ENCODE measurements at regions not wholly inside any gene's neighbourhood (a gene's known extent, or its start where the extent isn't known, plus 50 kb on each side); places are given as distances from the start of the nearest gene placed in this dataset.

DNA sequence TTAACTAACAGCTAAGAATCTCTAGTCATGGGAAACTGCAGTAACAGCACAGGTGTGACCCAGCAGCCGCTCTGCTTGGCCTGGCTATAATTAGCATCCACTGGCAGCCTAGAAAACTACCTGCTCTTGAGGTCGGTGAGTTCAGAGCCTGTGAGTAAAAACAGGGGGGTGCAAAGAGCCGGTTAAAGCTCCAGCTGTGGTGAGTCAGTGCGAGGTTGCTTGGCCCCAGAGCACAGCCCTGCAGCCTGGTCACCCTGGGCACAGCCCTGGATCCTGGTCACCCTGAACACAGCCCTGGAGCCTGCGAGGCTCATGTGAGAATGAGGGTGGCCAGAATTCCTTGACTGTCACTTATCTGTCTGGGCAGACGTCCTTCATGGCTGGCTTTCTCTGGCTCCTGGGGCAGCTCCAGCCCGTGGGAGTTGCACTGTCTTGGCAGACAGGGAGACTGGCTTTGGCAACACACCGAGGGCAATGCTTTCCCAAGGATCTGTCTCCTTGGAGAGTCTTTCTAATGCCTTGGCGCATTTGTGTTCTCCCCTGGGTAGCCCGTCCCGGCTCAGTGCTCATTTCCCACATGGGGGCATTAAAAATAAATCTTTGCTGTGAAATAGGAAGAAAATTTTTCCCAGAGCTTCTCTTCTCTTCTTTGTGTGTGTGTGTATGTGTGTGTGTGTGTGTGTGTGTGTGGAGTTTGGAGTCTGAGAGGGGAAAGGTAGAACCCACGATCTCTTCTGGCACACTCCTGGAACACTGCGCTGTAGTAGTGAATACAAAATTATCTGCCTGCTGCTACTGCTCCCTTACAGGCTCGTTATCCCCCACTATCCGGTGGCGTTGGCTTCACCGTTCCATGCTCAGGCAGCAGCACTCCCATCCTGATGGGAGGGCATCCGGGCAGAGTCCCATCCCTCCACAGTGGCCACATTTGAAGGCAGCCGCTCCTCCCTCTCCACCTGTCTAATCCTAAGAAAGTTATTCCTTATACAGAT lies 250.2 kb upstream of the MEX3C start:
- H3K4me3 ChIP-seq, result no peak overlapping the region

DNA sequence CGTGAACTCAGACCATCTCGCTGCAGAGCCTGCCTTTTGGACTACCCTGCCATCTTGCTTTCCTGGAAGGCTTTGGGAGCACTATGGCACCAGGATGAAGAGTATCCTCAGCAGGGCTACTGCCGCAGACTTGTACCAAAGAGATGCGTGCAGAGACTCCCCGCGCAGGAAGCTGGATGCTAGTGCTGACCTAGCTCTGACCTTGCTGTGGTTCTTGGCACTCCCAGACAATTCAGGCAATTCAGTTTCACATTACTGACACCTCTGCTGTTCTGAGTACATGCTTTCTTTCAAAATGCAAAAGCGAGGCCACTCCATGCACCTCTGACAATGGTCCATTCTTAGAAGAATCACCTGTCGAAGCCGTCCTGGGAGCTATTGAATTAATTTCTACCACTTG lies 251.5 kb upstream of the MEX3C start:
- TF ChIP-seq POLR2A (IDR thresholded peaks at IDR 0.05) (no peak), EP300 (IDR thresholded peaks at IDR 0.05) (no peak)
- TF ChIP-seq, protein P1, sequence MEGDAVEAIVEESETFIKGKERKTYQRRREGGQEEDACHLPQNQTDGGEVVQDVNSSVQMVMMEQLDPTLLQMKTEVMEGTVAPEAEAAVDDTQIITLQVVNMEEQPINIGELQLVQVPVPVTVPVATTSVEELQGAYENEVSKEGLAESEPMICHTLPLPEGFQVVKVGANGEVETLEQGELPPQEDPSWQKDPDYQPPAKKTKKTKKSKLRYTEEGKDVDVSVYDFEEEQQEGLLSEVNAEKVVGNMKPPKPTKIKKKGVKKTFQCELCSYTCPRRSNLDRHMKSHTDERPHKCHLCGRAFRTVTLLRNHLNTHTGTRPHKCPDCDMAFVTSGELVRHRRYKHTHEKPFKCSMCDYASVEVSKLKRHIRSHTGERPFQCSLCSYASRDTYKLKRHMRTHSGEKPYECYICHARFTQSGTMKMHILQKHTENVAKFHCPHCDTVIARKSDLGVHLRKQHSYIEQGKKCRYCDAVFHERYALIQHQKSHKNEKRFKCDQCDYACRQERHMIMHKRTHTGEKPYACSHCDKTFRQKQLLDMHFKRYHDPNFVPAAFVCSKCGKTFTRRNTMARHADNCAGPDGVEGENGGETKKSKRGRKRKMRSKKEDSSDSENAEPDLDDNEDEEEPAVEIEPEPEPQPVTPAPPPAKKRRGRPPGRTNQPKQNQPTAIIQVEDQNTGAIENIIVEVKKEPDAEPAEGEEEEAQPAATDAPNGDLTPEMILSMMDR (IDR thresholded peaks at IDR 0.05), result no peak
- no peaks in the 10 kb centered on the region for H3K4me1 ChIP-seq
- H3K4me3 ChIP-seq, result no peak overlapping the region
- H3K27ac ChIP-seq, result no peak overlapping the region
- no peaks in the 10 kb centered on the region for H3K36me3 ChIP-seq
- H3K9me3 ChIP-seq, result no peaks in the 10 kb centered on the region
- DNase-seq (ENCODE audit: low spot score in 2 of 2), result no peak
- WGBS, 2 donors, result 37 to 43% methylated on average over 9 of the region's 9 CpGs
- no peaks in the 10 kb centered on the region for H3K27me3 ChIP-seq

More for the DNA sequence above, 250.2 kb upstream of the MEX3C start:
- Histone ChIP-seq H3K9me3 (no peaks in the 10 kb centered on the region), H3K4me1 (no peaks in the 10 kb centered on the region), H3K27me3 (no peaks in the 10 kb centered on the region), H3K36me3 (no peaks in the 10 kb centered on the region), H3K27ac (no peak overlapping the region)
- TF ChIP-seq, protein P1 (IDR thresholded peaks at IDR 0.05), result no peak
- TF ChIP-seq POLR2A (IDR thresholded peaks at IDR 0.05), result no peak
- no peak for TF ChIP-seq EP300 (IDR thresholded peaks at IDR 0.05)
- DNase-seq (ENCODE audit: low spot score in 2 of 2), result no peak
- 59 to 62% methylated on average over 19 of the region's 19 CpGs for WGBS, 2 donors

DNA sequence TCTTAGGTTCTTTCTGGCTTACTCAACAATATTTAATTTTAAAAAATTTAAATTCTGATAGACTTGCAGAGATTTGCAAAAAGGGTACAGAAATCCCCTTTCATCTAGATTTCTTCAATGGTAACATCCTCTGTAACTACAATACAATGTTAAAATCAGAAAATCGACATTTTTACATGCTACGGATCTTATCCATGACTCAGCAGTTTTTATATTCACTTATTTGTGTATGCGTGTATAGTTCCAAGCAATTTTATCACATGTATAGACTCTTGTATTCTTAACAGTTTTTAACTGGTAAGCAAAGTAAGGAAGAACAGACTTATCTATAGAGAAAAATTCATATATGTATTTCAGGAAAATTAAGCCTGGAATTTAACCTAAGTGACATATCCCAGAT lies 256.1 kb upstream of the MEX3C start:
- WGBS, 2 donors, result 83 to 86% methylated on average over 3 of the region's 3 CpGs
- no peak overlapping the region for H3K27ac ChIP-seq

DNA sequence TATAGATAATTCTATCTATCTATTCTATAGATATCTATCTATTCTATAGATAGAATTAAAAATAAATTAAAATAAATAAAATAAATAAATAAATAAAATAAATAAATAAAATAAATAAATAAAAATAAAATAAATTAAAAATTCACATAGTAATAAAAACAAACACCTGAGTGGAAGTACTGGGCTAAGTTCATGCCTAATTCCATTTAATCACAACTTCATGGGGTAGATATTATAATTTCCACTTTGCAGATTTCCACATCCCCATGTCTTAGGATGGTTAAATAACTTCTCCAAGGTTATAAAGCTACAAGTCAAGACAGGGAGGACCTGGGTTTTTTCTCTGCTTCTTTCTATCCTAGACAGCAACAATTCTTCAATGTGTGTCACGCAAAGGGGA lies 261.4 kb upstream of the MEX3C start:
- no peak for DNase-seq (ENCODE audit: low spot score in 2 of 2)
- no peaks in the 10 kb centered on the region for H3K27me3 ChIP-seq
- no peak overlapping the region for H3K27ac ChIP-seq
- H3K9me3 ChIP-seq, result no peaks in the 10 kb centered on the region
- no peak overlapping the region for H3K4me3 ChIP-seq
- WGBS, 2 donors, result 91 to 100% methylated on average over 1 of the region's 1 CpG
- TF ChIP-seq, protein P1 (IDR thresholded peaks at IDR 0.05), result no peak
- no peak for TF ChIP-seq EP300 (IDR thresholded peaks at IDR 0.05)
- no peaks in the 10 kb centered on the region for H3K36me3 ChIP-seq
- peaks cover 0 to 3% (median 0%) of the 10 kb centered on the region in 4 donors for H3K4me1 ChIP-seq

More for the DNA sequence above, 256.1 kb upstream of the MEX3C start:
- no peaks in the 10 kb centered on the region for H3K9me3 ChIP-seq
- H3K4me1 ChIP-seq, result no peaks in the 10 kb centered on the region
- TF ChIP-seq, protein P1 (IDR thresholded peaks at IDR 0.05), result no peak
- no peaks in the 10 kb centered on the region for H3K27me3 ChIP-seq
- H3K36me3 ChIP-seq, result no peaks in the 10 kb centered on the region
- no peak for DNase-seq (ENCODE audit: low spot score in 2 of 2)
- no peak overlapping the region for H3K4me3 ChIP-seq

DNA sequence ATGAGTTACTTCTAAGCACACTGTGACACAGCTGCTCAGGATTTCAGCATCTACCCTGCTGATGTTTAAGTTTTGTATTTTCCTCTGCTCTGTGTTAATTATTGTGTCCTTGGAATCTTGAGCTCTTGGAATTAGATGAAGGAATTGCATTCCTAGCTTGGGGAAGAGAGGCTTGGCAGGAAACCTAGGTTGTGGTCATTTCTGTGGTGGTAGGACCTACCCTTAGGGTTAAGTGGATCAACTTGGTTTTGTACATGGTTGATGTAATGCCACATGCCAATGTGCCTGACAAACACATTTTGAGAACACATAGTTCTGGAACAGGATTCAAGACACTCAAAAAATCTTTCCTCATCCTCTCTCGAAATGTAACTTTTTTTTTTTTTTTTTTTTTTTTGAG lies 264.5 kb upstream of the MEX3C start:
- H3K36me3 ChIP-seq, result no peaks in the 10 kb centered on the region
- H3K4me1 ChIP-seq, result peaks cover 0 to 3% (median 0%) of the 10 kb centered on the region in 4 donors
- H3K9me3 ChIP-seq, result no peaks in the 10 kb centered on the region
- no peak for DNase-seq (ENCODE audit: low spot score in 2 of 2)
- H3K4me3 ChIP-seq, result no peak overlapping the region
- 89 to 97% methylated on average over 1 of the region's 1 CpG for WGBS, 2 donors
- no peak overlapping the region for H3K27ac ChIP-seq
- TF ChIP-seq EP300 (IDR thresholded peaks at IDR 0.05) (peak in 1 of 2 donors; percentile 35), POLR2A (IDR thresholded peaks at IDR 0.05) (no peak)
- TF ChIP-seq, protein P1 (IDR thresholded peaks at IDR 0.05), result no peak
- no peaks in the 10 kb centered on the region for H3K27me3 ChIP-seq
